NB4 (cell line): ENCODE measurements at regions not wholly inside any gene's neighbourhood (a gene's known extent, or its start where the extent isn't known, plus 50 kb on each side); places are given as distances from the start of the nearest gene placed in this dataset.

Source experiments
- MAX ChIP-seq: IDR thresholded peaks from 2 replicates; pipeline ENCODE4 v1.6.1; 2011; ENCODE audit warnings: low read depth, low read length
- TF ChIP-seq, protein P1 (sequence below): IDR thresholded peaks from one replicate; pipeline ENCODE4 v1.5.1; 2012; ENCODE audit warnings: low read depth, low read length

- TF ChIP-seq, protein P1, sequence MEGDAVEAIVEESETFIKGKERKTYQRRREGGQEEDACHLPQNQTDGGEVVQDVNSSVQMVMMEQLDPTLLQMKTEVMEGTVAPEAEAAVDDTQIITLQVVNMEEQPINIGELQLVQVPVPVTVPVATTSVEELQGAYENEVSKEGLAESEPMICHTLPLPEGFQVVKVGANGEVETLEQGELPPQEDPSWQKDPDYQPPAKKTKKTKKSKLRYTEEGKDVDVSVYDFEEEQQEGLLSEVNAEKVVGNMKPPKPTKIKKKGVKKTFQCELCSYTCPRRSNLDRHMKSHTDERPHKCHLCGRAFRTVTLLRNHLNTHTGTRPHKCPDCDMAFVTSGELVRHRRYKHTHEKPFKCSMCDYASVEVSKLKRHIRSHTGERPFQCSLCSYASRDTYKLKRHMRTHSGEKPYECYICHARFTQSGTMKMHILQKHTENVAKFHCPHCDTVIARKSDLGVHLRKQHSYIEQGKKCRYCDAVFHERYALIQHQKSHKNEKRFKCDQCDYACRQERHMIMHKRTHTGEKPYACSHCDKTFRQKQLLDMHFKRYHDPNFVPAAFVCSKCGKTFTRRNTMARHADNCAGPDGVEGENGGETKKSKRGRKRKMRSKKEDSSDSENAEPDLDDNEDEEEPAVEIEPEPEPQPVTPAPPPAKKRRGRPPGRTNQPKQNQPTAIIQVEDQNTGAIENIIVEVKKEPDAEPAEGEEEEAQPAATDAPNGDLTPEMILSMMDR = no peak
- TF ChIP-seq MAX = no peak
These were observed 266.5 kb upstream of the PSMD7 start for GRCh38 chr16:74030000-74030706.
